ENCODE measurements at regions not wholly inside any gene's neighbourhood (a gene's known extent, or its start where the extent isn't known, plus 50 kb on each side); places are given as distances from the start of the nearest gene placed in this dataset.

GRCh38 chr16:66032841-66033240 is 333.6 kb upstream of the CDH5 start:
- H3F3A ChIP-seq (ENCODE audit: control insufficient read depth, insufficient read depth) = no peaks in the 10 kb centered on the region
- H3K9me2 ChIP-seq (replicated peaks; ENCODE audit: control insufficient read depth, low read length) = no peaks in the 10 kb centered on the region
- H3K27ac ChIP-seq (ENCODE audit: low read depth, low read length) = no peak overlapping the region
- H3K36me3 ChIP-seq (ENCODE audit: control insufficient read depth, low read length) = no peaks in the 10 kb centered on the region
- H4K20me1 ChIP-seq (ENCODE audit: control insufficient read depth, insufficient read depth, low read depth, low read length) = no peaks in the 10 kb centered on the region
- no peaks in the 10 kb centered on the region for H3K27me3 ChIP-seq (ENCODE audit: control insufficient read depth, low read length)
- no peak overlapping the region for H3K4me3 ChIP-seq (ENCODE audit: low read length)
- no peaks in the 10 kb centered on the region for H3K4me1 ChIP-seq (ENCODE audit: control insufficient read depth, low read length)
- TF ChIP-seq CTCF (IDR thresholded peaks at IDR 0.05; ENCODE audit: low read depth, low read length, poor library complexity, severe bottlenecking) (no peak), EZH2phosphoT487 (IDR thresholded peaks at IDR 0.05; ENCODE audit: borderline replicate concordance, low read length) (no peak)
- no peak overlapping the region for H3K4me2 ChIP-seq (ENCODE audit: low read length)
- H3K9me3 ChIP-seq (ENCODE audit: control insufficient read depth, insufficient read depth, low read length) = no peaks in the 10 kb centered on the region
- no peaks in the 10 kb centered on the region for H3K79me2 ChIP-seq (ENCODE audit: control insufficient read depth, low read length)

- no peaks in the 10 kb centered on the region for H3K9me2 ChIP-seq (replicated peaks; ENCODE audit: control insufficient read depth, low read length)
- no peaks in the 10 kb centered on the region for H3K79me2 ChIP-seq (ENCODE audit: control insufficient read depth, low read length)
- TF ChIP-seq CTCF (IDR thresholded peaks at IDR 0.05; ENCODE audit: low read depth, low read length, poor library complexity, severe bottlenecking) (no peak), EZH2phosphoT487 (IDR thresholded peaks at IDR 0.05; ENCODE audit: borderline replicate concordance, low read length) (no peak)
- H3K36me3 ChIP-seq (ENCODE audit: control insufficient read depth, low read length) = no peaks in the 10 kb centered on the region
- H3K27ac ChIP-seq (ENCODE audit: low read depth, low read length) = no peak overlapping the region
- no peak overlapping the region for H3K4me2 ChIP-seq (ENCODE audit: low read length)
- no peaks in the 10 kb centered on the region for H3K27me3 ChIP-seq (ENCODE audit: control insufficient read depth, low read length)
- H3K4me1 ChIP-seq (ENCODE audit: control insufficient read depth, low read length) = no peaks in the 10 kb centered on the region
- H3K9me3 ChIP-seq (ENCODE audit: control insufficient read depth, insufficient read depth, low read length) = no peaks in the 10 kb centered on the region
- H3F3A ChIP-seq (ENCODE audit: control insufficient read depth, insufficient read depth) = no peaks in the 10 kb centered on the region
- H3K4me3 ChIP-seq (ENCODE audit: low read length) = no peak overlapping the region
- H4K20me1 ChIP-seq (ENCODE audit: control insufficient read depth, insufficient read depth, low read depth, low read length) = no peaks in the 10 kb centered on the region
Observed at GRCh38 chr16:66030036-66030435, 336.5 kb upstream of the CDH5 start.

GRCh38 chr16:66028510-66029216 is 337.8 kb upstream of the CDH5 start:
- H3K4me1 ChIP-seq (ENCODE audit: control insufficient read depth, low read length) = no peaks in the 10 kb centered on the region
- H3K4me2 ChIP-seq (ENCODE audit: low read length) = no peak overlapping the region
- TF ChIP-seq CTCF (IDR thresholded peaks at IDR 0.05; ENCODE audit: low read depth, low read length, poor library complexity, severe bottlenecking) (no peak), EZH2phosphoT487 (IDR thresholded peaks at IDR 0.05; ENCODE audit: borderline replicate concordance, low read length) (no peak)
- H3K9me3 ChIP-seq (ENCODE audit: control insufficient read depth, insufficient read depth, low read length) = no peaks in the 10 kb centered on the region
- no peaks in the 10 kb centered on the region for H3K79me2 ChIP-seq (ENCODE audit: control insufficient read depth, low read length)
- H3K27me3 ChIP-seq (ENCODE audit: control insufficient read depth, low read length) = no peaks in the 10 kb centered on the region
- no peaks in the 10 kb centered on the region for H3K9me2 ChIP-seq (replicated peaks; ENCODE audit: control insufficient read depth, low read length)
- no peak overlapping the region for H3K4me3 ChIP-seq (ENCODE audit: low read length)
- H3K27ac ChIP-seq (ENCODE audit: low read depth, low read length) = no peak overlapping the region
- H3F3A ChIP-seq (ENCODE audit: control insufficient read depth, insufficient read depth) = no peaks in the 10 kb centered on the region
- no peaks in the 10 kb centered on the region for H4K20me1 ChIP-seq (ENCODE audit: control insufficient read depth, insufficient read depth, low read depth, low read length)
- no peaks in the 10 kb centered on the region for H3K36me3 ChIP-seq (ENCODE audit: control insufficient read depth, low read length)

All from DOHH2 (cell line).